ENCODE measurements at regions not wholly inside any gene's neighbourhood (a gene's known extent, or its start where the extent isn't known, plus 50 kb on each side); places are given as distances from the start of the nearest gene placed in this dataset.
"Not testable (repeated sequence)": the region's sequence is repeated elsewhere in the genome, so short reads cannot be mapped to it uniquely, and the experiment has no call there.

- no peak overlapping the region for H3K4me3 ChIP-seq
- H3K27ac ChIP-seq, result no peak overlapping the region
Measured at GRCh38 chr7:112985377-112985987, 101.1 kb downstream of the GPR85 start.

DNA sequence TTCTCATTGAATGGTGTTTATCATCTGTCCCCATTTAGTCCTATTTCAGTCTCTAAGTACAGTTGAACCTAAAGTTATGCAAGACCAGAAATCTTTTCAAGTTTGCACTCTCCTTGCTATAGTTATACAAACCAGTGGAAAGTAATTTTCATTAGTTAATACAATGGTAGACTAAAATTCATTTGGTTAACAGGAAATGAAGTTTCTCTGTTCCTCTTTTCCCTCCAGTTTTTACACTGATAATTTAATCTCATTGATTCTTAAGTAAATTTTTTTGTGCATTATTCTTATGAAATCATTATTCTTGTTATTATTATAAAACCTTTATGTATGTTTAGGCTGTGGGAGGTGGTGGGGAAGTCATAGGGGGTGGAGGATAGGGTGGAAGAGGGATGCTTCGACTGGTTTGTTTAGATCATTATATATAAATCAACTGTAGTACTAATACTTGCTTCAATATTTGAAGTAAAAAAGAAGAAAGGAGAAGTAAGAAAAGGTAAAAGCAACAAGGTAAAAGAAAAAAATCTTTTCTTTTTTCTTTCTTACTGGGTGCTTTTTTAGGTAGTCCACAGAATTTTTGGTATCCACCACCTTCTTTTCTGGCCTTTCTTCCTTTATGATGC, 104.1 kb downstream of the GPR85 start:
- no peak overlapping the region for H3K27ac ChIP-seq

DNA sequence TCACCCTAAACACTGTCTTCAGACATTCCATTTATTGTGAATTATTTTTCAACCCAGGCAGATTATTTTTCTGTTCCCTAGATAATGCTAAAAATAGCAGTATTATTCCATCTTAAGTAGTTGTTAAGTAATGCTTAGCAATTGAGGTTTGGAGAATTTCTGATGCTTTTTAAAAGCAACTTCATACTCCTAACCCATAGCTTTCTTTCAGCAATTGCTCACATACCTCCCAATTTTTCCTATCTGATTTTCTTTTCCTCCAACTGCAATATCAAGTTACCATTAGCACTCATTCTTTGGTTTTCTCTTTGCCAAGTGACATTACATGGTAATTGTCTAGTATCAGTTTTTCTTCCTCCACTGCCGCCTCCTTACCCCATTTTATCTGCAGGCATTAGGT, 104.7 kb downstream of the GPR85 start:
- Histone ChIP-seq H3K4me3 (no peak overlapping the region), H3K27ac (no peak overlapping the region)

More for the DNA sequence above, 104.1 kb downstream of the GPR85 start:
- no peak overlapping the region for H3K4me3 ChIP-seq

DNA sequence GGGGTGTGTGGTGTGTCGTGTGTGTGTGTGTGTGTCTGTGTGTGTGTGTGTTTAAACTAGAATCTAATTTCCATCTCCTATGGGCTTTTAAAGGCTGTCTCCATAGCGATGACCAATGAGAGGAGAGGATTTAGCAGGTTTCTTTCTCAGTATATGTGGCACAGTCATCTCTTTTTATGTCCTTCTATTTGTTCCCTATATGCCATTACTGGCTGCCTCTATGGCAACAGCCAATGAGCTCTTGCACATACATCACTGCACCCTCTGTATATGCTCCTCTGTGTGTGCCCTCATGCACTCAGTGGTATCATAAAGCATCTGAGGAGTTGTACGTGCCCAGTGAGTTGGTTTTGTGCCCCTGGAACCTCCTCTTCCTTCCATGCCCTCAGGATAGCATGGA, 107.6 kb downstream of the GPR85 start:
- H3K27ac ChIP-seq, H3K4me3 ChIP-seq: not testable (repeated sequence)

- not testable (repeated sequence) for H3K4me3 ChIP-seq, H3K27ac ChIP-seq
Measured at GRCh38 chr7:112977244-112977955, 109.2 kb downstream of the GPR85 start.

GRCh38 chr7:112970771-112971170, 115.9 kb downstream of the GPR85 start:
- Histone ChIP-seq H3K4me3 (no peak overlapping the region), H3K27ac (no peak overlapping the region)

GRCh38 chr7:112969946-112970345, 116.7 kb downstream of the GPR85 start:
- Histone ChIP-seq H3K27ac (no peak overlapping the region), H3K4me3 (no peak overlapping the region)

GRCh38 chr7:112965506-112965905, 121.1 kb downstream of the GPR85 start:
- H3K4me3 ChIP-seq, result no peak overlapping the region
- H3K27ac ChIP-seq, result no peak overlapping the region

GRCh38 chr7:112963634-112964033, 123.0 kb downstream of the GPR85 start:
- no peak overlapping the region for H3K27ac ChIP-seq
- no peak overlapping the region for H3K4me3 ChIP-seq

DNA sequence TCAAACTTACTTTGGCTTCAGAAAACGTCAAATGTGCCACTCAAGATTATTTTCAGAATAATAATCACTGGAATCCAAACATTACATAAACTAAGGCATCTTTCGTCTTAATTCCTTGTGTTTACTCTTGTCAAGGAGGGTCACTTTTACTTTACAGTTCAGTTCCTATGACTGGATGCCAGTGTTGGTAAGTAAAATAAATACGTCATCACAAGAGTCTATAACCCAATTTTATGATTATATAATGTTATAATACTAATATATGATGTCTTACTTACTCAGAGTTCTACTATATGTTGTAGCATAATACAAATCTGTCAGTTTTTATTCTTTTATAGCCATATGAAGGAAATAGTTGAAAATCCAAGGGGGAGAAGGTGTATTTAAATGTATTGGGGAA, 123.8 kb downstream of the GPR85 start:
- H3K4me3 ChIP-seq, result no peak overlapping the region
- H3K27ac ChIP-seq, result no peak overlapping the region

DNA sequence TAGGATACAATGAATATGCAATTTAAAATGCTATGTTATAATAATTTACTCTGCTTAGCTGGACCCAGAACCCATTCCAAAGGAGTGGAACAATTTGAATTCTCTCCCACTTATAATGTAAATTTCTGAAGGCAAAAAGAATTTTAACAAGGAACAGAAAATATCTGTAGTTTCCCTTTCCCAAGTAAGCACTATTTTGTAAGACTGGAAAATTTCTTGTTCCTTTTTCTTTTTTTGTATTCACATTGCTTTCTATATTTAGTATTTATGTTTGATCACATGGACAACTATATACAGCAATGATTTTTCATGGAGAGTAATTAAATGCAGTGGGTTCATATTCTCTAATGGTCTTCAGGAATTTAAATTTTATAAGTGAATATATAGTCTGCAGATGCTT, 127.4 kb downstream of the GPR85 start:
- Histone ChIP-seq H3K4me3 (no peak overlapping the region), H3K27ac (no peak overlapping the region)

DNA sequence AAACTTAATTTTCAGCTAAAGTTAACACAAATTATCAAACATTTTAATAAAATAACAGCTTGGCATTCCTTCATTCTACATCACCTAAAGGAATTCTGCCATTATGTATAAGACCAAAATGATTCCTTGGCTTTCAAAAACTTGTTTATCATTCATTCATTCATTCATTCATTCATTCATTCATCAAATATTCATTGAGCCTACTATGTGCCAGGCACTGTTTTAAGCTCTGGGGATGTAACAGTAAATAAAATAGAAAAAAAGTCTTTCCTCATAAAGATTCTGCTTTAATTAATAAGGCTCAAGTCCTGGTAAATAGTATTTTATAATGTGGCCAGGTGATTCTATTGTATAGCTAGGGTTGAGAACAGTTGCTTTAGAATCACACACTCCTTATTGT, 127.9 kb downstream of the GPR85 start:
- no peak overlapping the region for H3K4me3 ChIP-seq
- no peak overlapping the region for H3K27ac ChIP-seq

DNA sequence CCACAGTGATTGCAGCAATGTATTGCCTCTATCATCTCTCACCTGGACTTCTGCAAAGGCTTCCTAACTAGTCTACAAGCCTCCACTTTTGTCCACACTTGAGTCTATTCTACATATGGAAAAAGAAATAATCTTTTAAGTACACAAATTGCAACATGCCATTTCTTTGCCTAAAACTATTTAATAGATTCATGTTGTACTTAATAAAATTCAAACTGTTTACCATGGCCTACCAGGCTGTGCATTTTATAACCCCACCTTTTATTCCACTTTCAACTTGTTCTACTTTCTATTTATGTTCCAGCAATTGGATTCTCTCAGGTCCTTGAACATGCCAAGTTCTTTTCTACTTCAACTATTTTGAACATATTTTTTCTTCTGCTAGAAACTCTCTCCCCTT, 128.7 kb downstream of the GPR85 start:
- no peak overlapping the region for H3K4me3 ChIP-seq
- H3K27ac ChIP-seq, result no peak overlapping the region

GRCh38 chr7:112953031-112953430, 133.6 kb downstream of the GPR85 start:
- H3K27ac ChIP-seq, H3K4me3 ChIP-seq: not testable (repeated sequence)

- Histone ChIP-seq H3K4me3 (no peak overlapping the region), H3K27ac (no peak overlapping the region)
Measured at GRCh38 chr7:112951070-112951469, 135.6 kb downstream of the GPR85 start.

- H3K4me3 ChIP-seq, H3K27ac ChIP-seq: not testable (repeated sequence)
Measured at GRCh38 chr7:112949682-112950081, 136.9 kb downstream of the GPR85 start.

DNA sequence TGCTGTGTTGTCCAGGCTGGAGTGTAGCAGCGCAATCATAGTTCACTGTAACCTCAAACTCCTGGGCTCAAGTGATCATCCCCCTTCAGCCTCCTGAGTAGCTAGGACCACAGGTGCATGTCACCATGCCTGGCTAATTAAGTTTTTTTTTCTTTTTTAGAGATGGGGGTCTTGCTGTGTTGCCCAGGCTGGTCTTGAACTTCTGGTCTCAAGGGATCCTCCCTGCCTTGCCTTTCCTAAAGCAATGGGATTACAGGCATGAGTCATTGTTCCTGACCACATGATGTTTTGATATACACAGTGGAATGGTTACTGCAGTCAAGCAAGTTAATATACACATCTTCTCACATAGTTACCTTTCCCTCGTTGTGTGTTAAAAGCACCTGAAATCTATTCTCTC, 140.3 kb downstream of the GPR85 start:
- H3K27ac ChIP-seq, result no peak overlapping the region
- H3K4me3 ChIP-seq, result no peak overlapping the region

GRCh38 chr7:112945046-112945445, 141.6 kb downstream of the GPR85 start:
- Histone ChIP-seq H3K27ac (no peak overlapping the region), H3K4me3 (no peak overlapping the region)

- Histone ChIP-seq H3K4me3 (no peak overlapping the region), H3K27ac (no peak overlapping the region)
Measured at GRCh38 chr7:112942981-112943380, 143.6 kb downstream of the GPR85 start.

- not testable (repeated sequence) for H3K4me3 ChIP-seq, H3K27ac ChIP-seq
Measured at GRCh38 chr7:112942125-112942524, 144.5 kb downstream of the GPR85 start.

- Histone ChIP-seq H3K27ac (peak overlapping the region in 20 of 21 experiments; percentile 22 to 91 (median 82)), H3K4me3 (peak overlapping the region; percentile 55 to 97 (median 77))
Measured at GRCh38 chr7:112940314-112940732, 146.3 kb downstream of the GPR85 start.

Data from skin epidermis (tissue), 12 donors.